ENCODE measurements at regions not wholly inside any gene's neighbourhood (a gene's known extent, or its start where the extent isn't known, plus 50 kb on each side); places are given as distances from the start of the nearest gene placed in this dataset.

DNA sequence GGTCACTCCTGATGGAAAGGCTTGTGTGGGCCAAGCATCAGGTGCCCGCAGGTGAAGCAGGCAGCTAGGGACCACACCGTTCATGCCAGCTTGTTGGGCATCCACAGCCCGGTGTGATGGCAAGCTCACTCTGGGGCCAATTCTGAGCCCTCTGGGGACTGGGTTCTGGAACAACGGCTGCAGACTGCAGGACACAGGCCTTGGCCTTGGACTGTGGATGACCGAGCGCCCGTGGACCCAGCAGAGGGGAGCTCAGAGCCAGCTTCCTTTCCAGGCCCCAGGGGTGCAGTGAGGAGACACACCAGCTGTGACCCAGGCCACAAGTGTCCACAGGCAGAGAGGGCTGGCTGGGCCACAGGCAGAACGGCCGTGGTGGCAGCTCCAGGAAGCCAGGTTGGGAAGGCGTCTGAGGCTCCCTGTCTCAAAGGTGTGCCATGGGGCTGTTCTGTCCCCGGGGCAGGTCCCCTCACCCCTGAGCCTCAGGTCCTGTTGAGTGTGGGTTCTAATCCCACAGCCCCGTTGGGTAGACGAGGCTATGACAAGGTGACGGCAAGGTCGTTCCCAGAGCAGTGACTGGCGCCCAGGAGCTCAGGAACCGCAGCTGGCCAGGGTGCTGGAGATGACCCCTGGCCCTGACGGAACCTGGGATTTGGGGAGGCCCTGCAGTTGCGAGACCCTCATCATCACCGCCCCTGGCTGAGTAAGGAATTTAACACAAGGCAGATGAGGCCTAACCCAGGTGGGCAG is 1079.4 kb downstream of the BRD1 start:
- ATAC-seq, result no peak
- TF ChIP-seq ZC3H10 (CRISPR knock-in tag; IDR thresholded peaks at IDR 0.05) (no peak), RARB (CRISPR knock-in tag; IDR thresholded peaks at IDR 0.05) (no peak)

DNA sequence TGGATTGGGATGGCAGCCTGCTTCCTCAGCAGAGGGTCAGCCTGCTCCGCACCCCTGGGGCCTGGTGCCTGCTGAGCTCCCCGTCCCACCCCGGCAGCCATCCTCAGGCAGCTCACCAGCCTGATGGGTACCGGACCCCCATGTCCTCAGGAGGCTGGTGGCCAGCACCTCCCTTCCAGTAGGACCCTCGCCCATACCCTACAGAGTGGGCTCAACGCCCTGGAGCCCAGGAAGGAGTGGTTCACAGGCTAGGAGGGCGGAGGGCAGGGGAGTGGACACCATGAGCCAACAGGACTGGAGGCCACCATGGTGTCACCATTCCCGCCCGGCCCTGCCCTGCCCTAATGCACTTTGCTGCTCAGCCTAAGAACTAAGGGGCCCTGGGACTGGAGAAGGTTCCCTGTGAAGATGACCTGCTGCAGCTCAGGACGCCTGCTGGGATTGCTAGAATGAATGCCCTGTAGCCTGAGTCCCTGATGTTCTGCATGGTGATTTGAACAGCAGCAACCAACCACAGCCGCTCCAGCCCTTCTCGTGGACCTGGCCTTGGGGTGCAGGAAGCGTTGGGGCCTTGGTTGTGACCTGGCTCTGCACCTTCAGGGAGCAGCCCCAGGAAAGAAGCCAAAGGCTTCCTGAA is 1080.8 kb downstream of the BRD1 start:
- ATAC-seq, result no peak
- no peak for TF ChIP-seq PATZ1 (CRISPR knock-in tag; IDR thresholded peaks at IDR 0.05; ENCODE audit: borderline replicate concordance)
- no peak for TF ChIP-seq RARB (CRISPR knock-in tag; IDR thresholded peaks at IDR 0.05)
- TF ChIP-seq OSR1 (CRISPR knock-in tag; IDR thresholded peaks at IDR 0.05), result no peak
- no peak for TF ChIP-seq ZFP3 (CRISPR knock-in tag; IDR thresholded peaks at IDR 0.05)
- no peak for TF ChIP-seq BACH2 (CRISPR knock-in tag; IDR thresholded peaks at IDR 0.05; ENCODE audit: borderline replicate concordance)
- no peak for TF ChIP-seq ARNTL (CRISPR knock-in tag; IDR thresholded peaks at IDR 0.05; ENCODE audit: borderline replicate concordance, low read depth)
- TF ChIP-seq ZNF8 (CRISPR knock-in tag; IDR thresholded peaks at IDR 0.05), result no peak
- no peak for TF ChIP-seq PPARA (CRISPR knock-in tag; IDR thresholded peaks at IDR 0.05; ENCODE audit: borderline replicate concordance)
- TF ChIP-seq, protein P1, sequence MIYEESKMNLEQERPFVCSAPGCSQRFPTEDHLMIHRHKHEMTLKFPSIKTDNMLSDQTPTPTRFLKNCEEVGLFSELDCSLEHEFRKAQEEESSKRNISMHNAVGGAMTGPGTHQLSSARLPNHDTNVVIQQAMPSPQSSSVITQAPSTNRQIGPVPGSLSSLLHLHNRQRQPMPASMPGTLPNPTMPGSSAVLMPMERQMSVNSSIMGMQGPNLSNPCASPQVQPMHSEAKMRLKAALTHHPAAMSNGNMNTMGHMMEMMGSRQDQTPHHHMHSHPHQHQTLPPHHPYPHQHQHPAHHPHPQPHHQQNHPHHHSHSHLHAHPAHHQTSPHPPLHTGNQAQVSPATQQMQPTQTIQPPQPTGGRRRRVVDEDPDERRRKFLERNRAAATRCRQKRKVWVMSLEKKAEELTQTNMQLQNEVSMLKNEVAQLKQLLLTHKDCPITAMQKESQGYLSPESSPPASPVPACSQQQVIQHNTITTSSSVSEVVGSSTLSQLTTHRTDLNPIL (CRISPR knock-in tag; IDR thresholded peaks at IDR 0.05; ENCODE audit: low read depth), result no peak
- no peak for TF ChIP-seq TCF4 (CRISPR knock-in tag; IDR thresholded peaks at IDR 0.05; ENCODE audit: borderline replicate concordance)

DNA sequence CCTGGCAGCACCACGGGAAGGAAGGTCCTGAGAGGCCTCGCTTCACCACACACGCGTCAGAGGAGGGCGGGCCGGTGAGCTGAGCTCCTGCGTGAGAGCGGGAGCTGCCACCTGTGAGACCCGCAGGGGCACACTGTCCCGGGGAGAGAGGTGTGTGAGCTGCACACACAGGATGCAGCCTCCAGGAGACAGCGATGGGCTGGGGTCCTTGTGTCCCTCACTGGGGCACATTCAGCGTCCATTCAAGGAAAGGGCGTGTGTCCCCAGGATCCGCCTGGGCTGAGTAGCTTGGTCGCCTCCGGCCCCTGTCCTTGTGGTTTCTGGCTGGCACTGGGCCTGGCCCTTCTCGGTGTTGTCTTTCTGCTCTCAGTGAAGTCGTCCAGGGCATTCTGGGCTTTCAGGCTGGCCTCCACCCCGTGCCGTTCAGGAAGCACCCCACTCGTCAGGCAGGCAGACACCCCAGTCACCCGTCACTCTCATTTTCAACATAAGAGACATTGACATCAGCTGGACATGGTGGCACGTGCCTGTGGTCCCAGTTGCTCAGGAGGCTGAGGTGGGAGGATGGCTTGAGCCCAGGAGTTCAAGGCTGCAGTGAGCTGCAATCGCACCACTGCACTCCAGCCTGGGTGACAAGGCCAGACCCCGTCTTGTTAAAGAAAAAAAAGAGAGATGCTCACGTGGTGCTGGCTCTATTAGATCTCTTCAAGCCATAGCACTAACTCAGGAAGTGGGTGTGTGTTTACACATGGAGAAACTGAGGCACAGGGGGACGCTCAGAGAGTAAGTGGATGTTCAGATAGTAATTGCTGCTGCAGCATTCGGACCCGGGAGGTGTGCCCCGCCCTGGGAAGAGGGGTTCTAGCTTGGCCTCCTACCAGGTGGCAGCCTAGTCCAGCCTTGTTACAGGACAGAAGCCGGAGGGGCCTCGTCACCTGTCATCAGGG is 1081.6 kb downstream of the BRD1 start:
- no peak for ATAC-seq
- TF ChIP-seq ZNF70 (CRISPR knock-in tag; IDR thresholded peaks at IDR 0.05), result no peak
- TF ChIP-seq ESRRG (CRISPR knock-in tag; IDR thresholded peaks at IDR 0.05), result no peak
- no peak for TF ChIP-seq CSDC2 (CRISPR knock-in tag; IDR thresholded peaks at IDR 0.05)
- TF ChIP-seq ZFP30 (CRISPR knock-in tag; IDR thresholded peaks at IDR 0.05), result no peak
- TF ChIP-seq PATZ1 (CRISPR knock-in tag; IDR thresholded peaks at IDR 0.05; ENCODE audit: borderline replicate concordance), result no peak
- no peak for TF ChIP-seq ZNF565 (CRISPR knock-in tag; conservative IDR thresholded peaks at IDR 0.05; ENCODE audit: low read depth)
- no peak for TF ChIP-seq BACH2 (CRISPR knock-in tag; IDR thresholded peaks at IDR 0.05; ENCODE audit: borderline replicate concordance)
- TF ChIP-seq ZNF8 (CRISPR knock-in tag; IDR thresholded peaks at IDR 0.05), result no peak
- no peak for TF ChIP-seq TSHZ2 (CRISPR knock-in tag; IDR thresholded peaks at IDR 0.05)
- TF ChIP-seq, protein P2, sequence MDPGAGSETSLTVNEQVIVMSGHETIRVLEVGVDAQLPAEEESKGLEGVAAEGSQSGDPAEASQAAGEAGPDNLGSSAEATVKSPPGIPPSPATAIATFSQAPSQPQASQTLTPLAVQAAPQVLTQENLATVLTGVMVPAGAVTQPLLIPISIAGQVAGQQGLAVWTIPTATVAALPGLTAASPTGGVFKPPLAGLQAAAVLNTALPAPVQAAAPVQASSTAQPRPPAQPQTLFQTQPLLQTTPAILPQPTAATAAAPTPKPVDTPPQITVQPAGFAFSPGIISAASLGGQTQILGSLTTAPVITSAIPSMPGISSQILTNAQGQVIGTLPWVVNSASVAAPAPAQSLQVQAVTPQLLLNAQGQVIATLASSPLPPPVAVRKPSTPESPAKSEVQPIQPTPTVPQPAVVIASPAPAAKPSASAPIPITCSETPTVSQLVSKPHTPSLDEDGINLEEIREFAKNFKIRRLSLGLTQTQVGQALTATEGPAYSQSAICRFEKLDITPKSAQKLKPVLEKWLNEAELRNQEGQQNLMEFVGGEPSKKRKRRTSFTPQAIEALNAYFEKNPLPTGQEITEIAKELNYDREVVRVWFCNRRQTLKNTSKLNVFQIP (CRISPR knock-in tag; IDR thresholded peaks at IDR 0.05; ENCODE audit: borderline replicate concordance, low read depth), result no peak
- no peak for TF ChIP-seq TCF4 (CRISPR knock-in tag; IDR thresholded peaks at IDR 0.05; ENCODE audit: borderline replicate concordance)
- TF ChIP-seq TOX (CRISPR knock-in tag; IDR thresholded peaks at IDR 0.05; ENCODE audit: borderline replicate concordance), result no peak
- no peak for TF ChIP-seq ISL1 (CRISPR knock-in tag; IDR thresholded peaks at IDR 0.05)
- TF ChIP-seq CSRNP3 (CRISPR knock-in tag; IDR thresholded peaks at IDR 0.05), result no peak

Measured in SK-N-SH treated with all-trans-retinoic acid at 6 μM for 48 hours (cell line).